Left ventricle myocardium inferior (tissue), 1 donor: ENCODE measurements at regions not wholly inside any gene's neighbourhood (a gene's known extent, or its start where the extent isn't known, plus 50 kb on each side); places are given as distances from the start of the nearest gene placed in this dataset.

Experiments used
- DNase-seq: peaks from one replicate; pipeline ENCODE4 v3.0.0-alpha.2; 2020
- H3K27ac ChIP-seq: fragments of 200-600 bp; replicated peaks from 2 replicates; pipeline ENCODE4 v1.8.0; 2021
- H3K27me3 ChIP-seq: fragments of 200-600 bp; 2 replicates; pipeline ENCODE4 v1.8.0; 2021; ENCODE audit warnings: low read depth
- H3K36me3 ChIP-seq: fragments of 200-600 bp; 2 replicates; pipeline ENCODE4 v1.8.0; 2021
- H3K4me1 ChIP-seq: fragments of 200-600 bp; 2 replicates; pipeline ENCODE4 v1.8.0; 2021
- H3K4me3 ChIP-seq: fragments of 200-600 bp; 2 replicates; pipeline ENCODE4 v1.8.0; 2021; ENCODE audit warnings: mild to moderate bottlenecking, moderate library complexity
- H3K9me3 ChIP-seq: fragments of 200-600 bp; replicated peaks from 2 replicates; pipeline ENCODE4 v1.8.0; 2021
- intact Hi-C: fragments of 100-400 bp; cut with micrococcal nuclease; formaldehyde crosslinking; loops from one replicate; pipeline ENCODE4 v1.11.0; 2022
- TF ChIP-seq, protein P1 (sequence below): fragments of 200-600 bp; IDR thresholded peaks from 2 replicates; pipeline ENCODE4 v1.8.0; 2021; ENCODE audit warnings: antibody characterized with exemption, mild to moderate bottlenecking, borderline replicate concordance
- donor health status: DM: no; HTN: yes; CAD: no; lungs with severe emphysema.

DNA sequence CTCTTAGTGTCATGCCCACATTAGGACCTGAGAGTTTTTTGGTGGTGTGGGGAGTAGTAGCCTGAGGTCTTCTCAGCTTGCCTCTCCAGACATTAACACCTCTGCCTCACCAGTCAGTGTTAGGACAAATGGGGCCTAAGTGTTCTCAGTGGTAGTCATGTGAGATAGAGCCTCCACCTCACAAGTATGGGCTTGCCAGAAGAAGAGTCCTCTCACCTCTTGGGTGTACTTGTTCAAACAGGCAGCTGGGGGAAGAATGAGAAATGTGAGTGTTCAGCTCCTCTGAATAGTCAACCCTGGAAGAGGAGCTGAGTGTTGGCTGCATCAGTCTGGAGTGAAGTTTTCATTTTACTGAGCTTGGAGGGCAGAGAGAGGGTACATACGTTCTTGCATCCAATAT lies 464.6 kb downstream of the POM121L12 start:
- no peak for DNase-seq
- intact Hi-C loops: no loop called here
- no peak overlapping the region for H3K27ac ChIP-seq
- H3K4me3 ChIP-seq: no peak overlapping the region
- TF ChIP-seq, protein P1, sequence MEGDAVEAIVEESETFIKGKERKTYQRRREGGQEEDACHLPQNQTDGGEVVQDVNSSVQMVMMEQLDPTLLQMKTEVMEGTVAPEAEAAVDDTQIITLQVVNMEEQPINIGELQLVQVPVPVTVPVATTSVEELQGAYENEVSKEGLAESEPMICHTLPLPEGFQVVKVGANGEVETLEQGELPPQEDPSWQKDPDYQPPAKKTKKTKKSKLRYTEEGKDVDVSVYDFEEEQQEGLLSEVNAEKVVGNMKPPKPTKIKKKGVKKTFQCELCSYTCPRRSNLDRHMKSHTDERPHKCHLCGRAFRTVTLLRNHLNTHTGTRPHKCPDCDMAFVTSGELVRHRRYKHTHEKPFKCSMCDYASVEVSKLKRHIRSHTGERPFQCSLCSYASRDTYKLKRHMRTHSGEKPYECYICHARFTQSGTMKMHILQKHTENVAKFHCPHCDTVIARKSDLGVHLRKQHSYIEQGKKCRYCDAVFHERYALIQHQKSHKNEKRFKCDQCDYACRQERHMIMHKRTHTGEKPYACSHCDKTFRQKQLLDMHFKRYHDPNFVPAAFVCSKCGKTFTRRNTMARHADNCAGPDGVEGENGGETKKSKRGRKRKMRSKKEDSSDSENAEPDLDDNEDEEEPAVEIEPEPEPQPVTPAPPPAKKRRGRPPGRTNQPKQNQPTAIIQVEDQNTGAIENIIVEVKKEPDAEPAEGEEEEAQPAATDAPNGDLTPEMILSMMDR: no peak
- no peaks in the 10 kb centered on the region for H3K27me3 ChIP-seq
- H3K36me3 ChIP-seq: no peaks in the 10 kb centered on the region
- peaks cover 11% of the 10 kb centered on the region for H3K9me3 ChIP-seq
- H3K4me1 ChIP-seq: no peaks in the 10 kb centered on the region

DNA sequence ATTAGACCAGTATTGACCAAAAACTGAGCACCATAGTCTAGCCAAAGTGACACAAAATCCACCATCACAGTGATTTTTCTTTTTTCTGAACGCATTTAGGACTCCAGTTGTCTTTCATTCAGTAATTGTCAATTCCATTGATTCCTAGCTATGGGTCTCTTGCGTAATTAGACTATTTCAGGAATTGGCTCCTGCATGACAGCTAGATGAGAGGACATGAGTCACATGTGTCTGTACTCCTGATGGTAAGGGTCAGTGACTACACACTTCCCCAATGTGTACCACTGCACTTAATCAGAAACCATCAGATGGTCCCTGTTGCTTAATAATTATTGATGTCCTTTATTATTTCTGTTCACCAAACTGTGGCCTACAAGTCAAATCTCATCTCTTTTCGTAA lies 469.5 kb downstream of the POM121L12 start:
- TF ChIP-seq, protein P1: no peak
- Histone ChIP-seq H3K9me3 (no peaks in the 10 kb centered on the region), H3K27ac (no peak overlapping the region), H3K27me3 (no peaks in the 10 kb centered on the region), H3K4me3 (no peak overlapping the region), H3K36me3 (no peaks in the 10 kb centered on the region), H3K4me1 (no peaks in the 10 kb centered on the region)
- DNase-seq: no peak
- intact Hi-C loops: no loop called here

DNA sequence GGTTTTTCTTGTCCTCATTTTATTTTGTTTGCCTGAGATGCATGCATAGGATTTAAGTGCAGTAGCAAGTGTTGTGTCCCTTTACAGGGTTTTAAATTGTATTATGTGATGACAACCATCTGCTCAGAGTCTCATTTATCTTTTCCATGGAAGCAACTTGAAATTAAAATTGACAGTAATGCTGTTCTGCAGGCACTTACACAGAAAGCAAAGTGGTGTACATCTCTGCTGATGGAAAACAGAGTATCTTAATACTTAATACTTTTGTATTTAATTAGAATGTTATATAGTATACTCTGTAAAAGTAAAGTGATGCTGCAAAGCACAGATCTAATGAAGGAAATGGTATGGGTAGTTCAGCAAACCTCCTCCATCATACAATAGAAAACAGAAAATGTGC lies 482.9 kb downstream of the POM121L12 start:
- no peak overlapping the region for H3K27ac ChIP-seq
- intact Hi-C loops: no loop called here
- H3K27me3 ChIP-seq: no peaks in the 10 kb centered on the region
- H3K36me3 ChIP-seq: no peaks in the 10 kb centered on the region
- TF ChIP-seq, protein P1: no peak
- no peaks in the 10 kb centered on the region for H3K4me1 ChIP-seq
- H3K4me3 ChIP-seq: no peak overlapping the region
- peaks cover 14% of the 10 kb centered on the region for H3K9me3 ChIP-seq
- no peak for DNase-seq

- intact Hi-C loops: no loop called here
- Histone ChIP-seq H3K9me3 (peaks cover 11% of the 10 kb centered on the region), H3K4me3 (no peak overlapping the region), H3K36me3 (no peaks in the 10 kb centered on the region), H3K27ac (no peak overlapping the region), H3K27me3 (no peaks in the 10 kb centered on the region), H3K4me1 (no peaks in the 10 kb centered on the region)
- DNase-seq: no peak
- TF ChIP-seq, protein P1: no peak
Observed at GRCh38 chr7:53520841-53521240, 485.4 kb downstream of the POM121L12 start.

- no peak for DNase-seq
- Histone ChIP-seq H3K4me1 (no peaks in the 10 kb centered on the region), H3K27me3 (no peaks in the 10 kb centered on the region), H3K4me3 (no peak overlapping the region), H3K9me3 (peaks cover 11% of the 10 kb centered on the region), H3K36me3 (no peaks in the 10 kb centered on the region), H3K27ac (no peak overlapping the region)
- TF ChIP-seq, protein P1: no peak
- intact Hi-C loops: no loop called here
Observed at GRCh38 chr7:53521638-53522184, 486.3 kb downstream of the POM121L12 start.
